Naive B cell (primary cell): ENCODE measurements at regions not wholly inside any gene's neighbourhood (a gene's known extent, or its start where the extent isn't known, plus 50 kb on each side); places are given as distances from the start of the nearest gene placed in this dataset.

Experiments
- ATAC-seq, 2 donors: fragments of 150-1000 bp; cut with Tn5 transposase; 2 replicates each; pipeline ENCODE4 v1.10.0; 2021; ENCODE audit warnings: low read depth in 2 of 2, mild to moderate bottlenecking in 2 of 2, moderate library complexity in 2 of 2
- DNase-seq: peaks from one replicate; pipeline ENCODE4 v3.0.0; 2022
- H3K27ac Mint-ChIP-seq, 6 donors: one replicate each; pipeline ENCODE4 v1.8.0; 2020 to 2022; ENCODE audit warnings: mild to moderate bottlenecking in 6 of 6, mixed read lengths in 6 of 6, moderate library complexity in 5 of 6, inconsistent platforms in 2 of 6
- H3K27me3 Mint-ChIP-seq, 3 donors: one replicate each; pipeline ENCODE4 v1.8.0; 2021 to 2022; ENCODE audit warnings: mixed read lengths in 3 of 3, mild to moderate bottlenecking in 1 of 3
- H3K36me3 Mint-ChIP-seq, 2 donors: one replicate each; pipeline ENCODE4 v1.8.0; 2020 to 2022; ENCODE audit warnings: mixed read lengths in 2 of 2, inconsistent platforms in 1 of 2, mild to moderate bottlenecking in 1 of 2
- H3K4me1 Mint-ChIP-seq, 3 donors: one replicate each; pipeline ENCODE4 v1.8.0; 2020 to 2022; ENCODE audit warnings: mixed read lengths in 3 of 3, inconsistent platforms in 1 of 3, mild to moderate bottlenecking in 1 of 3, moderate library complexity in 1 of 3
- H3K4me3 Mint-ChIP-seq, 8 donors: one replicate each; pipeline ENCODE4 v1.8.0; 2020 to 2022; ENCODE audit warnings: mild to moderate bottlenecking in 8 of 8, mixed read lengths in 8 of 8, moderate library complexity in 8 of 8, inconsistent platforms in 2 of 8
- H3K9me3 Mint-ChIP-seq, 7 donors: one replicate each; pipeline ENCODE4 v1.8.0; 2020 to 2022; ENCODE audit warnings: mixed read lengths in 7 of 7, mild to moderate bottlenecking in 5 of 7, inconsistent platforms in 2 of 7, moderate library complexity in 1 of 7

GRCh38 chr18:30248056-30248455 lies 794.5 kb downstream of the DSC3 start:
- no peak overlapping the region for H3K27ac Mint-ChIP-seq
- H3K36me3 Mint-ChIP-seq, result no peaks in the 10 kb centered on the region
- no peaks in the 10 kb centered on the region for H3K4me1 Mint-ChIP-seq
- ATAC-seq (no peak), DNase-seq (no peak)
- no peak overlapping the region for H3K4me3 Mint-ChIP-seq
- H3K27me3 Mint-ChIP-seq, result no peaks in the 10 kb centered on the region
- peaks cover 0 to 6% (median 2%) of the 10 kb centered on the region in 7 donors for H3K9me3 Mint-ChIP-seq

GRCh38 chr18:30245766-30246455 lies 796.6 kb downstream of the DSC3 start:
- H3K4me3 Mint-ChIP-seq, result no peak overlapping the region
- no peak overlapping the region for H3K27ac Mint-ChIP-seq
- DNase-seq (no peak), ATAC-seq (no peak)
- H3K27me3 Mint-ChIP-seq, result no peaks in the 10 kb centered on the region
- H3K9me3 Mint-ChIP-seq, result peaks cover 0 to 6% (median 4%) of the 10 kb centered on the region in 7 donors
- H3K36me3 Mint-ChIP-seq, result no peaks in the 10 kb centered on the region
- H3K4me1 Mint-ChIP-seq, result no peaks in the 10 kb centered on the region

GRCh38 chr18:30234755-30235154 lies 807.8 kb downstream of the DSC3 start:
- DNase-seq (no peak), ATAC-seq (no peak)
- Mint-ChIP-seq H3K36me3 (no peaks in the 10 kb centered on the region), H3K4me3 (no peak overlapping the region), H3K27ac (no peak overlapping the region), H3K9me3 (peaks cover 0 to 4% (median 0%) of the 10 kb centered on the region in 7 donors), H3K4me1 (no peaks in the 10 kb centered on the region), H3K27me3 (no peaks in the 10 kb centered on the region)

- no peaks in the 10 kb centered on the region for H3K27me3 Mint-ChIP-seq
- H3K27ac Mint-ChIP-seq, result no peak overlapping the region
- DNase-seq (no peak), ATAC-seq (no peak)
- H3K4me3 Mint-ChIP-seq, result no peak overlapping the region
- H3K4me1 Mint-ChIP-seq, result no peaks in the 10 kb centered on the region
- H3K36me3 Mint-ChIP-seq, result no peaks in the 10 kb centered on the region
- peaks cover 0 to 6% (median 3%) of the 10 kb centered on the region in 7 donors for H3K9me3 Mint-ChIP-seq
These were observed 831.4 kb downstream of the DSC3 start for GRCh38 chr18:30211112-30211511.

GRCh38 chr18:30208546-30208945 lies 834.0 kb downstream of the DSC3 start:
- Mint-ChIP-seq H3K27me3 (no peaks in the 10 kb centered on the region), H3K4me1 (no peaks in the 10 kb centered on the region), H3K9me3 (peaks cover 0 to 7% (median 4%) of the 10 kb centered on the region in 7 donors), H3K4me3 (no peak overlapping the region), H3K36me3 (no peaks in the 10 kb centered on the region), H3K27ac (no peak overlapping the region)
- DNase-seq (no peak), ATAC-seq (no peak)

- Mint-ChIP-seq H3K4me3 (peak overlapping the region in 1 of 8 donors; percentile 7), H3K27ac (no peak overlapping the region), H3K36me3 (no peaks in the 10 kb centered on the region), H3K27me3 (no peaks in the 10 kb centered on the region), H3K4me1 (no peaks in the 10 kb centered on the region), H3K9me3 (peaks cover 9 to 25% (median 12%) of the 10 kb centered on the region in 7 donors)
- ATAC-seq (no peak), DNase-seq (no peak)
These were observed 850.3 kb downstream of the DSC3 start for GRCh38 chr18:30192216-30192615.

GRCh38 chr18:30186245-30186644 lies 856.3 kb downstream of the DSC3 start:
- no peak overlapping the region for H3K27ac Mint-ChIP-seq
- H3K4me3 Mint-ChIP-seq, result no peak overlapping the region
- H3K9me3 Mint-ChIP-seq, result peaks cover 0 to 10% (median 9%) of the 10 kb centered on the region in 7 donors
- DNase-seq (no peak), ATAC-seq (no peak)
- H3K36me3 Mint-ChIP-seq, result no peaks in the 10 kb centered on the region
- H3K27me3 Mint-ChIP-seq, result no peaks in the 10 kb centered on the region
- no peaks in the 10 kb centered on the region for H3K4me1 Mint-ChIP-seq

- DNase-seq (no peak), ATAC-seq (no peak)
- H3K4me3 Mint-ChIP-seq, result no peak overlapping the region
- H3K36me3 Mint-ChIP-seq, result no peaks in the 10 kb centered on the region
- no peaks in the 10 kb centered on the region for H3K27me3 Mint-ChIP-seq
- peaks cover 0 to 16% (median 6%) of the 10 kb centered on the region in 7 donors for H3K9me3 Mint-ChIP-seq
- no peaks in the 10 kb centered on the region for H3K4me1 Mint-ChIP-seq
- no peak overlapping the region for H3K27ac Mint-ChIP-seq
These were observed 865.5 kb downstream of the DSC3 start for GRCh38 chr18:30177056-30177455.

GRCh38 chr18:30175621-30176225 lies 866.8 kb downstream of the DSC3 start:
- H3K9me3 Mint-ChIP-seq, result peaks cover 0 to 16% (median 6%) of the 10 kb centered on the region in 7 donors
- H3K27ac Mint-ChIP-seq, result no peak overlapping the region
- H3K36me3 Mint-ChIP-seq, result no peaks in the 10 kb centered on the region
- no peaks in the 10 kb centered on the region for H3K4me1 Mint-ChIP-seq
- no peak for ATAC-seq
- no peaks in the 10 kb centered on the region for H3K27me3 Mint-ChIP-seq
- H3K4me3 Mint-ChIP-seq, result no peak overlapping the region
- no peak for DNase-seq

GRCh38 chr18:30175061-30175574 lies 867.4 kb downstream of the DSC3 start:
- H3K4me3 Mint-ChIP-seq, result no peak overlapping the region
- no peaks in the 10 kb centered on the region for H3K4me1 Mint-ChIP-seq
- H3K36me3 Mint-ChIP-seq, result no peaks in the 10 kb centered on the region
- H3K27ac Mint-ChIP-seq, result no peak overlapping the region
- H3K9me3 Mint-ChIP-seq, result peaks cover 0 to 16% (median 6%) of the 10 kb centered on the region in 7 donors
- DNase-seq (no peak), ATAC-seq (no peak)
- no peaks in the 10 kb centered on the region for H3K27me3 Mint-ChIP-seq

GRCh38 chr18:30163573-30163972 lies 879.0 kb downstream of the DSC3 start:
- Mint-ChIP-seq H3K4me1 (no peaks in the 10 kb centered on the region), H3K36me3 (no peaks in the 10 kb centered on the region), H3K4me3 (no peak overlapping the region), H3K27ac (no peak overlapping the region), H3K9me3 (peaks cover 0 to 6% (median 0%) of the 10 kb centered on the region in 7 donors), H3K27me3 (no peaks in the 10 kb centered on the region)
- DNase-seq (no peak), ATAC-seq (no peak)

- Mint-ChIP-seq H3K4me3 (no peak overlapping the region), H3K27ac (no peak overlapping the region), H3K9me3 (peaks cover 0 to 3% (median 0%) of the 10 kb centered on the region in 7 donors), H3K27me3 (no peaks in the 10 kb centered on the region), H3K4me1 (no peaks in the 10 kb centered on the region), H3K36me3 (no peaks in the 10 kb centered on the region)
- no peak for DNase-seq
- no peak for ATAC-seq
These were observed 882.4 kb downstream of the DSC3 start for GRCh38 chr18:30160124-30160523.

- DNase-seq, result no peak
- H3K36me3 Mint-ChIP-seq, result no peaks in the 10 kb centered on the region
These were observed 891.8 kb downstream of the DSC3 start for GRCh38 chr18:30150586-30151250.

GRCh38 chr18:30149585-30149984 lies 893.0 kb downstream of the DSC3 start:
- Mint-ChIP-seq H3K36me3 (no peaks in the 10 kb centered on the region), H3K27me3 (no peaks in the 10 kb centered on the region), H3K27ac (no peak overlapping the region), H3K4me3 (no peak overlapping the region), H3K9me3 (peaks cover 0 to 7% (median 2%) of the 10 kb centered on the region in 7 donors), H3K4me1 (peaks cover 2 to 8% (median 5%) of the 10 kb centered on the region in 3 donors)
- ATAC-seq (no peak), DNase-seq (no peak)

More at GRCh38 chr18:30150586-30151250, 891.8 kb downstream of the DSC3 start:
- no peak overlapping the region for H3K4me3 Mint-ChIP-seq
- H3K27me3 Mint-ChIP-seq, result no peaks in the 10 kb centered on the region
- no peak for ATAC-seq
- H3K9me3 Mint-ChIP-seq, result peaks cover 0 to 4% (median 0%) of the 10 kb centered on the region in 7 donors
- peaks cover 0 to 8% (median 0%) of the 10 kb centered on the region in 3 donors for H3K4me1 Mint-ChIP-seq
- H3K27ac Mint-ChIP-seq, result no peak overlapping the region
